ENCODE measurements at regions not wholly inside any gene's neighbourhood (a gene's known extent, or its start where the extent isn't known, plus 50 kb on each side); places are given as distances from the start of the nearest gene placed in this dataset.
"Not testable (repeated sequence)": the region's sequence is repeated elsewhere in the genome, so short reads cannot be mapped to it uniquely, and the experiment has no call there.

- Histone ChIP-seq H3K27me3 (ENCODE audit: control insufficient read depth, insufficient read depth, low read length) (no peaks in the 10 kb centered on the region), H3K4me1 (ENCODE audit: control insufficient read depth, insufficient read depth, low read length) (no peaks in the 10 kb centered on the region), H3K9me3 (ENCODE audit: control insufficient read depth, insufficient read depth, low read length) (no peaks in the 10 kb centered on the region), H3K36me3 (ENCODE audit: control insufficient read depth, insufficient read depth, low read length) (no peaks in the 10 kb centered on the region), H3K4me3 (ENCODE audit: low read depth, low read length) (no peak overlapping the region), H3K27ac (ENCODE audit: low read depth, low read length) (no peak overlapping the region), H3K9ac (ENCODE audit: low read depth, low read length) (no peak overlapping the region)
Measured at GRCh38 chr12:23281295-23281694, 656.3 kb downstream of the ETNK1 start.

- Histone ChIP-seq H3K4me3 (ENCODE audit: low read depth, low read length) (no peak overlapping the region), H3K27me3 (ENCODE audit: control insufficient read depth, insufficient read depth, low read length) (no peaks in the 10 kb centered on the region), H3K27ac (ENCODE audit: low read depth, low read length) (no peak overlapping the region), H3K9me3 (ENCODE audit: control insufficient read depth, insufficient read depth, low read length) (no peaks in the 10 kb centered on the region), H3K36me3 (ENCODE audit: control insufficient read depth, insufficient read depth, low read length) (no peaks in the 10 kb centered on the region), H3K9ac (ENCODE audit: low read depth, low read length) (no peak overlapping the region), H3K4me1 (ENCODE audit: control insufficient read depth, insufficient read depth, low read length) (no peaks in the 10 kb centered on the region)
Measured at GRCh38 chr12:23282701-23283100, 657.7 kb downstream of the ETNK1 start.

- not testable (repeated sequence) for H3K4me3 ChIP-seq (ENCODE audit: low read depth, low read length)
Measured at GRCh38 chr12:23285764-23286530, 661.0 kb downstream of the ETNK1 start.

GRCh38 chr12:23290627-23291330 lies 658.7 kb downstream of the SOX5 start:
- Histone ChIP-seq H3K4me1 (ENCODE audit: control insufficient read depth, insufficient read depth, low read length) (no peaks in the 10 kb centered on the region), H3K4me3 (ENCODE audit: low read depth, low read length) (no peak overlapping the region), H3K27ac (ENCODE audit: low read depth, low read length) (no peak overlapping the region), H3K27me3 (ENCODE audit: control insufficient read depth, insufficient read depth, low read length) (no peaks in the 10 kb centered on the region), H3K9ac (ENCODE audit: low read depth, low read length) (no peak overlapping the region), H3K36me3 (ENCODE audit: control insufficient read depth, insufficient read depth, low read length) (no peaks in the 10 kb centered on the region), H3K9me3 (ENCODE audit: control insufficient read depth, insufficient read depth, low read length) (no peaks in the 10 kb centered on the region)

More at GRCh38 chr12:23285764-23286530, 661.0 kb downstream of the ETNK1 start:
- not testable (repeated sequence) for H3K36me3 ChIP-seq (ENCODE audit: control insufficient read depth, insufficient read depth, low read length); H3K9ac ChIP-seq (ENCODE audit: low read depth, low read length); H3K9me3 ChIP-seq (ENCODE audit: control insufficient read depth, insufficient read depth, low read length); H3K27me3 ChIP-seq (ENCODE audit: control insufficient read depth, insufficient read depth, low read length); H3K27ac ChIP-seq (ENCODE audit: low read depth, low read length); H3K4me1 ChIP-seq (ENCODE audit: control insufficient read depth, insufficient read depth, low read length)

- Histone ChIP-seq H3K27me3 (ENCODE audit: control insufficient read depth, insufficient read depth, low read length) (no peaks in the 10 kb centered on the region), H3K36me3 (ENCODE audit: control insufficient read depth, insufficient read depth, low read length) (no peaks in the 10 kb centered on the region), H3K9me3 (ENCODE audit: control insufficient read depth, insufficient read depth, low read length) (0 out of 2 replicates have a peak, but pooled peaks cover 2% of the 10 kb centered on the region), H3K4me1 (ENCODE audit: control insufficient read depth, insufficient read depth, low read length) (no peaks in the 10 kb centered on the region), H3K9ac (ENCODE audit: low read depth, low read length) (no peak overlapping the region), H3K4me3 (ENCODE audit: low read depth, low read length) (no peak overlapping the region), H3K27ac (ENCODE audit: low read depth, low read length) (no peak overlapping the region)
Measured at GRCh38 chr12:23303220-23303619, 646.2 kb downstream of the SOX5 start.

GRCh38 chr12:23303821-23304220 lies 645.6 kb downstream of the SOX5 start:
- no peak overlapping the region for H3K4me3 ChIP-seq (ENCODE audit: low read depth, low read length)
- H3K36me3 ChIP-seq (ENCODE audit: control insufficient read depth, insufficient read depth, low read length): no peaks in the 10 kb centered on the region
- H3K27me3 ChIP-seq (ENCODE audit: control insufficient read depth, insufficient read depth, low read length): no peaks in the 10 kb centered on the region
- H3K9me3 ChIP-seq (ENCODE audit: control insufficient read depth, insufficient read depth, low read length): 0 out of 2 replicates have a peak, but pooled peaks cover 2% of the 10 kb centered on the region
- H3K27ac ChIP-seq (ENCODE audit: low read depth, low read length): no peak overlapping the region
- no peaks in the 10 kb centered on the region for H3K4me1 ChIP-seq (ENCODE audit: control insufficient read depth, insufficient read depth, low read length)
- no peak overlapping the region for H3K9ac ChIP-seq (ENCODE audit: low read depth, low read length)

GRCh38 chr12:23333938-23334337 lies 615.5 kb downstream of the SOX5 start:
- Histone ChIP-seq H3K36me3 (ENCODE audit: control insufficient read depth, insufficient read depth, low read length) (no peaks in the 10 kb centered on the region), H3K4me1 (ENCODE audit: control insufficient read depth, insufficient read depth, low read length) (no peaks in the 10 kb centered on the region), H3K9ac (ENCODE audit: low read depth, low read length) (no peak overlapping the region), H3K27me3 (ENCODE audit: control insufficient read depth, insufficient read depth, low read length) (no peaks in the 10 kb centered on the region), H3K27ac (ENCODE audit: low read depth, low read length) (no peak overlapping the region), H3K4me3 (ENCODE audit: low read depth, low read length) (no peak overlapping the region), H3K9me3 (ENCODE audit: control insufficient read depth, insufficient read depth, low read length) (no peaks in the 10 kb centered on the region)

GRCh38 chr12:23335593-23335992 lies 613.9 kb downstream of the SOX5 start:
- no peak overlapping the region for H3K27ac ChIP-seq (ENCODE audit: low read depth, low read length)
- H3K9ac ChIP-seq (ENCODE audit: low read depth, low read length): no peak overlapping the region
- H3K4me3 ChIP-seq (ENCODE audit: low read depth, low read length): no peak overlapping the region
- H3K36me3 ChIP-seq (ENCODE audit: control insufficient read depth, insufficient read depth, low read length): no peaks in the 10 kb centered on the region
- H3K4me1 ChIP-seq (ENCODE audit: control insufficient read depth, insufficient read depth, low read length): no peaks in the 10 kb centered on the region
- H3K27me3 ChIP-seq (ENCODE audit: control insufficient read depth, insufficient read depth, low read length): no peaks in the 10 kb centered on the region
- H3K9me3 ChIP-seq (ENCODE audit: control insufficient read depth, insufficient read depth, low read length): no peaks in the 10 kb centered on the region

- no peak overlapping the region for H3K4me3 ChIP-seq (ENCODE audit: low read depth, low read length)
- no peak overlapping the region for H3K9ac ChIP-seq (ENCODE audit: low read depth, low read length)
- H3K27me3 ChIP-seq (ENCODE audit: control insufficient read depth, insufficient read depth, low read length): no peaks in the 10 kb centered on the region
- no peaks in the 10 kb centered on the region for H3K36me3 ChIP-seq (ENCODE audit: control insufficient read depth, insufficient read depth, low read length)
- no peaks in the 10 kb centered on the region for H3K9me3 ChIP-seq (ENCODE audit: control insufficient read depth, insufficient read depth, low read length)
- H3K27ac ChIP-seq (ENCODE audit: low read depth, low read length): no peak overlapping the region
- H3K4me1 ChIP-seq (ENCODE audit: control insufficient read depth, insufficient read depth, low read length): no peaks in the 10 kb centered on the region
Measured at GRCh38 chr12:23337213-23337612, 612.3 kb downstream of the SOX5 start.

GRCh38 chr12:23340351-23340750 lies 609.1 kb downstream of the SOX5 start:
- Histone ChIP-seq H3K4me3 (ENCODE audit: low read depth, low read length) (no peak overlapping the region), H3K27me3 (ENCODE audit: control insufficient read depth, insufficient read depth, low read length) (no peaks in the 10 kb centered on the region), H3K9ac (ENCODE audit: low read depth, low read length) (no peak overlapping the region), H3K36me3 (ENCODE audit: control insufficient read depth, insufficient read depth, low read length) (no peaks in the 10 kb centered on the region), H3K9me3 (ENCODE audit: control insufficient read depth, insufficient read depth, low read length) (no peaks in the 10 kb centered on the region), H3K4me1 (ENCODE audit: control insufficient read depth, insufficient read depth, low read length) (no peaks in the 10 kb centered on the region), H3K27ac (ENCODE audit: low read depth, low read length) (no peak overlapping the region)

GRCh38 chr12:23342407-23342806 lies 607.1 kb downstream of the SOX5 start:
- no peaks in the 10 kb centered on the region for H3K36me3 ChIP-seq (ENCODE audit: control insufficient read depth, insufficient read depth, low read length)
- H3K27me3 ChIP-seq (ENCODE audit: control insufficient read depth, insufficient read depth, low read length): no peaks in the 10 kb centered on the region
- no peaks in the 10 kb centered on the region for H3K4me1 ChIP-seq (ENCODE audit: control insufficient read depth, insufficient read depth, low read length)
- no peak overlapping the region for H3K27ac ChIP-seq (ENCODE audit: low read depth, low read length)
- no peak overlapping the region for H3K9ac ChIP-seq (ENCODE audit: low read depth, low read length)
- H3K4me3 ChIP-seq (ENCODE audit: low read depth, low read length): no peak overlapping the region
- no peaks in the 10 kb centered on the region for H3K9me3 ChIP-seq (ENCODE audit: control insufficient read depth, insufficient read depth, low read length)
